Keratinocyte (primary cell): ENCODE measurements at regions not wholly inside any gene's neighbourhood (a gene's known extent, or its start where the extent isn't known, plus 50 kb on each side); places are given as distances from the start of the nearest gene placed in this dataset.

Source experiments
- DNase-seq: peaks from one replicate; pipeline ENCODE4 v3.0.0-alpha.2; 2011; ENCODE audit warnings: low read depth, missing footprints, low spot score
- FAIRE-seq: peaks from 2 replicates; lab custom pipeline; 2011; peaks lifted over from hg19 to GRCh38; lab: Jason Lieb, UNC
- H2AFZ ChIP-seq: 2 replicates; pipeline ENCODE4 v1.6.0; 2012; ENCODE audit warnings: low read length, control low read depth, inconsistent platforms; ENCODE audit not compliant: control insufficient read depth
- H3K27ac ChIP-seq: 2 replicates; pipeline ENCODE4 v1.5.1; 2011; ENCODE audit warnings: low read length; ENCODE audit not compliant: control insufficient read depth, insufficient read depth
- H3K27me3 ChIP-seq: 3 replicates; pipeline ENCODE4 v1.6.0; 2011; ENCODE audit warnings: low read length; ENCODE audit not compliant: control insufficient read depth, insufficient read depth; ENCODE audit errors: extremely low read depth
- H3K36me3 ChIP-seq, 2 experiments: 2 replicates in 1 of 2; 3 replicates in 1 of 2; pipeline ENCODE4 v1.5.1; 2011; ENCODE audit warnings: low read length in 2 of 2, mild to moderate bottlenecking in 1 of 2; ENCODE audit not compliant: control insufficient read depth in 2 of 2, insufficient read depth in 2 of 2; ENCODE audit errors: extremely low read depth in 1 of 2
- H3K4me1 ChIP-seq: 3 replicates; pipeline ENCODE4 v1.5.1; 2011; ENCODE audit warnings: low read length; ENCODE audit not compliant: control insufficient read depth, insufficient read depth; ENCODE audit errors: extremely low read depth
- H3K4me2 ChIP-seq: 3 replicates; pipeline ENCODE4 v1.6.0; 2011; ENCODE audit warnings: low read depth, low read length; ENCODE audit not compliant: control insufficient read depth, insufficient read depth; ENCODE audit errors: extremely low read depth
- H3K4me3 ChIP-seq, 3 experiments: fragments of 200-600 bp in 1 of 3; sonication (generic) in 1 of 3; 2 replicates in 2 of 3; 3 replicates in 1 of 3; pipeline ENCODE4 v1.5.1; 2011 to 2016; ENCODE audit warnings: low read length in 3 of 3, mild to moderate bottlenecking in 3 of 3, control low read depth in 2 of 3, inconsistent platforms in 1 of 3, low read depth in 1 of 3, mixed read lengths in 1 of 3, mixed run types in 1 of 3, moderate library complexity in 1 of 3; ENCODE audit not compliant: control insufficient read depth in 2 of 3, insufficient read depth in 2 of 3; ENCODE audit errors: extremely low read depth in 1 of 3
- H3K79me2 ChIP-seq: 2 replicates; pipeline ENCODE4 v1.6.0; 2012; ENCODE audit warnings: low read length; ENCODE audit not compliant: control insufficient read depth, insufficient read depth
- H3K9ac ChIP-seq: 3 replicates; pipeline ENCODE4 v1.6.0; 2011; ENCODE audit warnings: low read length; ENCODE audit not compliant: control insufficient read depth, insufficient read depth; ENCODE audit errors: extremely low read depth
- H3K9me1 ChIP-seq: 3 replicates; pipeline ENCODE4 v1.6.0; 2011; ENCODE audit warnings: low read length; ENCODE audit not compliant: control insufficient read depth, insufficient read depth; ENCODE audit errors: extremely low read depth
- H3K9me3 ChIP-seq: 2 replicates; pipeline ENCODE4 v1.5.1; 2012; ENCODE audit warnings: low read depth, low read length; ENCODE audit not compliant: control insufficient read depth
- H4K20me1 ChIP-seq: 3 replicates; pipeline ENCODE4 v1.6.0; 2011; ENCODE audit warnings: low read length; ENCODE audit not compliant: control insufficient read depth, insufficient read depth; ENCODE audit errors: extremely low read depth
- EZH2 ChIP-seq: IDR thresholded peaks from one replicate; pipeline ENCODE4 v1.6.1; 2012; ENCODE audit warnings: inconsistent platforms, mild to moderate bottlenecking, low read length, moderate library complexity
- dilution Hi-C: fragments of 300-500 bp; cut with MboI; formaldehyde crosslinking; loops from one replicate; pipeline ENCODE4 v1.7.0; 2020; ENCODE audit warnings: low sequenced_read_pairs; ENCODE audit not compliant: extremely low pct_ligation_motif_present
- TF ChIP-seq, protein P1 (sequence below), 3 experiments: IDR thresholded peaks in 1 of 3; conservative IDR thresholded peaks in 1 of 3; optimal IDR thresholded peaks in 1 of 3; 2 replicates in 2 of 3; 3 replicates in 1 of 3; pipeline versions ENCODE3 to v1.5.1; 2011; ENCODE audit warnings: low read length in 3 of 3, mild to moderate bottlenecking in 3 of 3, moderate library complexity in 2 of 3, control low read depth in 1 of 3, inconsistent platforms in 1 of 3; ENCODE audit not compliant: insufficient read depth in 2 of 3; ENCODE audit errors: extremely low read depth in 1 of 3

DNA sequence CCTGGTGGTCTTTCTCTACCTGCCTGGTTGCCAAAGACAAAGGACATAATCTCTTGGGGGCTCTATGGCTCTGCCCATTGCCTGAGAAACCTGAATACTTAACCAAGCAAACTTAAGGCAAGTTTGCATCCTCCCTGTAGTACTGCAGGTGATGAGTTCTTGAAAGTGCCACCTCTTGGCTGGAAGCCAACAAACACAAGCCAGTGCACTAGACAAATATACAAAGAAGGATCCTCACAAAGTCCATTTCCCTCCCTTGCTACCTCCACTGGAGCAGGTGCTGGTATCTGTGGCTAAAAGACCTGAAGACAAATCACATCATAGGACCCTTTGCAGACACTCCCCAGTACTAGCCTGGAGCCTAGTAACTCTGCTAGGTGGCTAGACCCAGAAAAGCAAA lies 772.3 kb downstream of the SI start:
- Histone ChIP-seq H3K27ac (no peak overlapping the region), H3K9me3 (no peaks in the 10 kb centered on the region), H3K9me1 (no peaks in the 10 kb centered on the region), H3K27me3 (no peaks in the 10 kb centered on the region), H3K4me3 (no peak overlapping the region), H3K4me1 (no peaks in the 10 kb centered on the region), H3K4me2 (no peak overlapping the region), H3K79me2 (no peaks in the 10 kb centered on the region), H3K9ac (no peak overlapping the region), H4K20me1 (no peaks in the 10 kb centered on the region), H2AFZ (no peak overlapping the region), H3K36me3 (no peaks in the 10 kb centered on the region)
- no peak for TF ChIP-seq EZH2
- TF ChIP-seq, protein P1, sequence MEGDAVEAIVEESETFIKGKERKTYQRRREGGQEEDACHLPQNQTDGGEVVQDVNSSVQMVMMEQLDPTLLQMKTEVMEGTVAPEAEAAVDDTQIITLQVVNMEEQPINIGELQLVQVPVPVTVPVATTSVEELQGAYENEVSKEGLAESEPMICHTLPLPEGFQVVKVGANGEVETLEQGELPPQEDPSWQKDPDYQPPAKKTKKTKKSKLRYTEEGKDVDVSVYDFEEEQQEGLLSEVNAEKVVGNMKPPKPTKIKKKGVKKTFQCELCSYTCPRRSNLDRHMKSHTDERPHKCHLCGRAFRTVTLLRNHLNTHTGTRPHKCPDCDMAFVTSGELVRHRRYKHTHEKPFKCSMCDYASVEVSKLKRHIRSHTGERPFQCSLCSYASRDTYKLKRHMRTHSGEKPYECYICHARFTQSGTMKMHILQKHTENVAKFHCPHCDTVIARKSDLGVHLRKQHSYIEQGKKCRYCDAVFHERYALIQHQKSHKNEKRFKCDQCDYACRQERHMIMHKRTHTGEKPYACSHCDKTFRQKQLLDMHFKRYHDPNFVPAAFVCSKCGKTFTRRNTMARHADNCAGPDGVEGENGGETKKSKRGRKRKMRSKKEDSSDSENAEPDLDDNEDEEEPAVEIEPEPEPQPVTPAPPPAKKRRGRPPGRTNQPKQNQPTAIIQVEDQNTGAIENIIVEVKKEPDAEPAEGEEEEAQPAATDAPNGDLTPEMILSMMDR (optimal IDR thresholded peaks at IDR 0.05 in 1 of 3, IDR thresholded peaks at IDR 0.05 in 1 of 3, conservative IDR thresholded peaks at IDR 0.05 in 1 of 3; ENCODE audit: extremely low read depth in 1 of 3, insufficient read depth in 2 of 3, low read length in 3 of 3), result no peak
- DNase-seq, result no peak
- no peak for FAIRE-seq
- dilution Hi-C loops, result no loop called here

GRCh38 chr3:164303894-164304293 lies 774.4 kb downstream of the SI start:
- H3K9ac ChIP-seq, result no peak overlapping the region
- no peaks in the 10 kb centered on the region for H3K9me1 ChIP-seq
- H4K20me1 ChIP-seq, result no peaks in the 10 kb centered on the region
- H2AFZ ChIP-seq, result no peak overlapping the region
- H3K79me2 ChIP-seq, result no peaks in the 10 kb centered on the region
- H3K27ac ChIP-seq, result no peak overlapping the region
- H3K4me3 ChIP-seq, result no peak overlapping the region
- dilution Hi-C loops, result no loop called here
- no peak for FAIRE-seq
- H3K4me2 ChIP-seq, result no peak overlapping the region
- H3K4me1 ChIP-seq, result no peaks in the 10 kb centered on the region
- DNase-seq, result no peak
- TF ChIP-seq, protein P1 (optimal IDR thresholded peaks at IDR 0.05 in 1 of 3, IDR thresholded peaks at IDR 0.05 in 1 of 3, conservative IDR thresholded peaks at IDR 0.05 in 1 of 3; ENCODE audit: extremely low read depth in 1 of 3, insufficient read depth in 2 of 3, low read length in 3 of 3), result no peak
- TF ChIP-seq EZH2, result no peak
- H3K9me3 ChIP-seq, result no peaks in the 10 kb centered on the region
- no peaks in the 10 kb centered on the region for H3K36me3 ChIP-seq
- no peaks in the 10 kb centered on the region for H3K27me3 ChIP-seq
